ENCODE measurements at regions not wholly inside any gene's neighbourhood (a gene's known extent, or its start where the extent isn't known, plus 50 kb on each side); places are given as distances from the start of the nearest gene placed in this dataset.

- TF ChIP-seq POLR2A (IDR thresholded peaks at IDR 0.05) (no peak), POLR2AphosphoS5 (IDR thresholded peaks at IDR 0.05) (no peak), CTCF (IDR thresholded peaks at IDR 0.05) (no peak), EP300 (IDR thresholded peaks at IDR 0.05) (no peak)
Measured at GRCh38 chr6:106804346-106805335, 169.9 kb downstream of the CD24 start.
